Smooth muscle cell (in vitro differentiated cells): ENCODE measurements at regions not wholly inside any gene's neighbourhood (a gene's known extent, or its start where the extent isn't known, plus 50 kb on each side); places are given as distances from the start of the nearest gene placed in this dataset.

Source experiments
- DNase-seq: peaks from one replicate; lab custom pipeline; 2025; ENCODE audit not compliant: unreplicated experiment; lab: John Stamatoyannopoulos, UW
- H2AFZ ChIP-seq: fragments of 200-600 bp; sonication (generic); 2 replicates; pipeline ENCODE4 v1.6.0; 2016; ENCODE audit warnings: antibody characterized with exemption, low read depth, mild to moderate bottlenecking
- H3F3A ChIP-seq: fragments of 200-600 bp; sonication (generic); 2 replicates; pipeline ENCODE4 v1.6.0; 2017; ENCODE audit warnings: antibody characterized with exemption, low read depth
- H3K27ac ChIP-seq: fragments of 200-600 bp; sonication (generic); 2 replicates; pipeline ENCODE4 v1.5.1; 2016; ENCODE audit warnings: low read depth, mild to moderate bottlenecking
- H3K27me3 ChIP-seq: fragments of 200-600 bp; sonication (generic); 2 replicates; pipeline ENCODE4 v1.6.1; 2016; ENCODE audit warnings: low read depth, mild to moderate bottlenecking
- H3K36me3 ChIP-seq: fragments of 200-600 bp; sonication (generic); 2 replicates; pipeline ENCODE4 v1.5.1; 2016; ENCODE audit warnings: low read depth
- H3K4me1 ChIP-seq: fragments of 200-600 bp; sonication (generic); 2 replicates; pipeline ENCODE4 v1.5.1; 2016; ENCODE audit warnings: low read depth
- H3K4me2 ChIP-seq: fragments of 200-600 bp; sonication (generic); 2 replicates; pipeline ENCODE4 v1.6.0; 2016; ENCODE audit warnings: mild to moderate bottlenecking
- H3K4me3 ChIP-seq: fragments of 200-600 bp; sonication (generic); 2 replicates; pipeline ENCODE4 v1.5.1; 2016; ENCODE audit warnings: mild to moderate bottlenecking
- H3K79me2 ChIP-seq: fragments of 200-600 bp; sonication (generic); 2 replicates; pipeline ENCODE4 v1.6.0; 2016; ENCODE audit warnings: low read depth, mild to moderate bottlenecking
- H3K9ac ChIP-seq: fragments of 200-600 bp; sonication (generic); 2 replicates; pipeline ENCODE4 v1.6.0; 2016; ENCODE audit warnings: low read depth
- H3K9me3 ChIP-seq: fragments of 200-600 bp; sonication (generic); replicated peaks from 2 replicates; pipeline ENCODE4 v1.5.1; 2016; ENCODE audit warnings: low read depth
- H4K20me1 ChIP-seq: fragments of 200-600 bp; sonication (generic); 2 replicates; pipeline ENCODE4 v1.6.0; 2016; ENCODE audit warnings: low read depth
- CTCF ChIP-seq: fragments of 200-600 bp; sonication (generic); IDR thresholded peaks from 2 replicates; pipeline ENCODE4 v1.5.1; 2017; ENCODE audit warnings: borderline replicate concordance, mild to moderate bottlenecking, antibody characterized with exemption; ENCODE audit not compliant: insufficient read depth, poor library complexity, severe bottlenecking
- WGBS: methylation state at CpG from one replicate; pipeline ENCODE4 v1.1.7; 2016; ENCODE audit warnings: low lambda C conversion rate; 5-methylcytosine and 5-hydroxymethylcytosine counted together

GRCh38 chr15:95359966-95360365, 970.5 kb upstream of the NR2F2 start:
- no peaks in the 10 kb centered on the region for H3K9me3 ChIP-seq
- H3K27me3 ChIP-seq = no peaks in the 10 kb centered on the region
- no peaks in the 10 kb centered on the region for H4K20me1 ChIP-seq
- no peaks in the 10 kb centered on the region for H3K79me2 ChIP-seq
- H3K4me2 ChIP-seq = no peak overlapping the region
- H3K4me1 ChIP-seq = no peaks in the 10 kb centered on the region
- no peak overlapping the region for H3K4me3 ChIP-seq
- DNase-seq = no peak
- 91% methylated on average over 5 of the region's 5 CpGs for WGBS
- no peaks in the 10 kb centered on the region for H3F3A ChIP-seq
- no peak overlapping the region for H3K9ac ChIP-seq
- no peak overlapping the region for H3K27ac ChIP-seq
- TF ChIP-seq CTCF = no peak
- no peaks in the 10 kb centered on the region for H3K36me3 ChIP-seq
- no peak overlapping the region for H2AFZ ChIP-seq

GRCh38 chr15:95362306-95362705, 968.2 kb upstream of the NR2F2 start:
- H3K27me3 ChIP-seq = no peaks in the 10 kb centered on the region
- WGBS = 63% methylated on average over 3 of the region's 3 CpGs
- DNase-seq = no peak
- no peak overlapping the region for H3K9ac ChIP-seq
- no peak overlapping the region for H3K4me3 ChIP-seq
- peaks cover 7% of the 10 kb centered on the region for H3K4me1 ChIP-seq
- H4K20me1 ChIP-seq = no peaks in the 10 kb centered on the region
- H3K27ac ChIP-seq = no peak overlapping the region
- H3F3A ChIP-seq = no peaks in the 10 kb centered on the region
- no peak overlapping the region for H3K4me2 ChIP-seq
- TF ChIP-seq CTCF = no peak
- H3K79me2 ChIP-seq = no peaks in the 10 kb centered on the region
- H3K9me3 ChIP-seq = no peaks in the 10 kb centered on the region
- H2AFZ ChIP-seq = no peak overlapping the region
- no peaks in the 10 kb centered on the region for H3K36me3 ChIP-seq

- Histone ChIP-seq H3K79me2 (no peaks in the 10 kb centered on the region), H3K4me2 (no peak overlapping the region), H4K20me1 (no peaks in the 10 kb centered on the region), H3K4me3 (no peak overlapping the region), H3F3A (no peaks in the 10 kb centered on the region), H3K27me3 (no peaks in the 10 kb centered on the region), H3K27ac (no peak overlapping the region), H3K4me1 (peaks cover 7% of the 10 kb centered on the region), H3K9me3 (no peaks in the 10 kb centered on the region), H2AFZ (peak overlapping the region; percentile 55), H3K36me3 (no peaks in the 10 kb centered on the region), H3K9ac (no peak overlapping the region)
- TF ChIP-seq CTCF = no peak
- DNase-seq = no peak
- WGBS = 41% methylated on average over 5 of the region's 5 CpGs
Observed at GRCh38 chr15:95363646-95364045, 966.9 kb upstream of the NR2F2 start.

GRCh38 chr15:95365511-95366107, 964.9 kb upstream of the NR2F2 start:
- H3K4me3 ChIP-seq = no peak overlapping the region
- no peak for TF ChIP-seq CTCF
- H3K36me3 ChIP-seq = no peaks in the 10 kb centered on the region
- H2AFZ ChIP-seq = peak overlapping the region; percentile 75
- H3K27me3 ChIP-seq = no peaks in the 10 kb centered on the region
- 32% methylated on average over 12 of the region's 12 CpGs for WGBS
- no peak for DNase-seq
- no peak overlapping the region for H3K27ac ChIP-seq
- H4K20me1 ChIP-seq = no peaks in the 10 kb centered on the region
- H3K4me2 ChIP-seq = no peak overlapping the region
- no peak overlapping the region for H3K9ac ChIP-seq
- H3K4me1 ChIP-seq = peaks cover 7% of the 10 kb centered on the region
- H3F3A ChIP-seq = no peaks in the 10 kb centered on the region
- no peaks in the 10 kb centered on the region for H3K9me3 ChIP-seq
- H3K79me2 ChIP-seq = no peaks in the 10 kb centered on the region
